ENCODE measurements at regions not wholly inside any gene's neighbourhood (a gene's known extent, or its start where the extent isn't known, plus 50 kb on each side); places are given as distances from the start of the nearest gene placed in this dataset.

DNA sequence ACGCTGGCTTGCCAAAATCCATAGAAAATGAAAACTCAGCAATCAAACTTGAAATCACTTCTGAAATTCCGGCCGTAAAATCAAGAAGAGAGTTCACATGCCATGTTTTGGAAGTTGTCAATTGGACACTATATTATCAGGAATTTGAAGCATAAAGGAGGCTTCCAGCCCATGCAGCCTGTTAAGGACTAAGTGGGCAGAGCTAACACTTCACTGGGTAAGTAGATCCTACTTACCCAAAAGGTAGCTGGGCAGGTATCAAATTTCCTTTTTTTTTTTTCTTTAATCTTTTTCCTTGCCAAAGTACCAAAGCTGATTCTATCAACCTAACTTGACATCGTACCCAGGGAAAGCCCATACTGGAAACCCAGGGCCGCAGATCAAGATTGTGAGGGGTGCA lies 71.5 kb upstream of the ARHGAP5 start:
- no peaks in the 10 kb centered on the region for H3K9me3 Mint-ChIP-seq
- peaks cover under 1% of the 10 kb centered on the region for H3K27me3 Mint-ChIP-seq (ENCODE audit: insufficient read depth)
- no peaks in the 10 kb centered on the region for H3K4me1 Mint-ChIP-seq (ENCODE audit: low read depth)
- intact Hi-C loops (cut with micrococcal nuclease) = no loop called here
- DNase-seq (ENCODE audit: low spot score) = no peak
- H3K4me3 Mint-ChIP-seq = no peak overlapping the region
- H3K27ac Mint-ChIP-seq = no peak overlapping the region
- H3K36me3 Mint-ChIP-seq (ENCODE audit: low read depth) = no peaks in the 10 kb centered on the region

DNA sequence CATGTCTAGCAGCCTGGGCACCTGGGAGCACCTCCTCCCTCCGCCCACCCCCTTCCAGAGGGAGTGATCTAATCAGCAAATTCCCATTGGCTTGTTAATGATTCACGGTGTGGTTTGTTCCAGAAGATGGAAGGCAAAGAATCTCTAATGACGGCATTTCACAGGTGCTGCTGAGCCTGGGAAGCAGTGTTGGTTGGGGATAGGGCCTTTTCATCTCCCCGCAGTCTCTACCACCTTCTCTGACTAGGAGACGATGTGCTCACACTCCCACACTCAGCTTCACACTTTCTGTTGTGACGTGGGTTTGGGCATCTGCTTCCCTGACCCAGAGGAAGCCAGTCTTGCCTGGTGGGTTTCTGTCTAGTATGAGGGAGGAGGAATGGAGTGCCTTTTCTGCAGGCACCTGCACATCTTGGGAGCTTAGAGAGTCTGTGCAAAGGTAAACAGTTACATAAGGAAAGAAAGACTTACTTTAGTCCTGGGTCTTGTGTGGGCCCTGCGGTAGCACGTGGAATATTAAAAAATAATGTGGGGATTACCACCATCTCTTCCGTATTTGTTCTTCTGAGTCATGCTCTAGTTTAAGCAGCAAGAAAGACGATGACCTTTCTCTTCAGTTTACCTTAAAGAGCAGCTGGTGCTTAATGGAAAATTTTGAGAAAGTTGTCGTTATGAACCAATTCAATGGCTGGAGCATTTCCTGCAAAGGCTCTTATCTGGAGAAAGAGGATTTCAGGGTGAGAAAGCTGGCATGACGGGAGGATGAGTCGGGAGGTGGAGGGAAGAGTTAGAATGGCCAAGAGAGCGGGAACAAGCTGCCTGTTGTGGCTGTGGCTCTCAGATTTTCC lies 70.6 kb upstream of the ARHGAP5 start:
- no peak for DNase-seq (ENCODE audit: low spot score)
- Mint-ChIP-seq H3K27ac (no peak overlapping the region), H3K27me3 (ENCODE audit: insufficient read depth) (no peaks in the 10 kb centered on the region), H3K4me1 (ENCODE audit: low read depth) (no peaks in the 10 kb centered on the region), H3K4me3 (no peak overlapping the region), H3K9me3 (no peaks in the 10 kb centered on the region), H3K36me3 (ENCODE audit: low read depth) (no peaks in the 10 kb centered on the region)
- intact Hi-C loops (cut with micrococcal nuclease) = no loop called here

DNA sequence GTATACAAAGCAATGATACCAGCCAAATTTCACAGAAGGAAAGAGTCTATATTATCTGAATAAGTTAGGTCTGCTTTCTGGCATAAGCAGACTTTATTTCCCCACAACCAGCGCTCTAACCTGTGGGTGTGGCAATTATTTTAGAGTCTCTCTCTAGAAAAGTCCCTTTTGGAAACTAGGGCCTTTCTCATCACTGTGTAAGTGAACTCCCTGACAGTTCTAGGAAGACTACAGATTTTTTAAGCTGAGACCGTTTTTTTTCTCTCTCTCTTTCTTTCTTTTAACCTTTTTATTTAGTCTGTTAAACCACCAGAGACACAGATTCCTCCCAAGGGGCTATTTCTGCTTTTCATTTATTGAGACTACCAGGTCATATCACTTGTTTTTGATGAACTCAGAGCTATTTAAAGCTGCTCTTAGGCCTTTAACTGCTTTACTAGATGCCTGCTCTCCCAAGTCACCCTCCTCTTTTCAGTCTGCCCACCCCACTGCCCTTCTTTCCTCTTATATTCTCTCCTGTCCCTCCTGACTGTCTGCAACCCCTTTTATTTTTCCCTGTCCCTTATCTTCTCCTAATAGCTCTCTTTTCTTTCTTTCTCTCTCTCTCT lies 69.2 kb upstream of the ARHGAP5 start:
- H3K9me3 Mint-ChIP-seq = no peaks in the 10 kb centered on the region
- no peaks in the 10 kb centered on the region for H3K36me3 Mint-ChIP-seq (ENCODE audit: low read depth)
- no peak overlapping the region for H3K4me3 Mint-ChIP-seq
- intact Hi-C loops (cut with micrococcal nuclease) = no loop called here
- no peaks in the 10 kb centered on the region for H3K27me3 Mint-ChIP-seq (ENCODE audit: insufficient read depth)
- no peaks in the 10 kb centered on the region for H3K4me1 Mint-ChIP-seq (ENCODE audit: low read depth)
- DNase-seq (ENCODE audit: low spot score) = no peak
- H3K27ac Mint-ChIP-seq = no peak overlapping the region

DNA sequence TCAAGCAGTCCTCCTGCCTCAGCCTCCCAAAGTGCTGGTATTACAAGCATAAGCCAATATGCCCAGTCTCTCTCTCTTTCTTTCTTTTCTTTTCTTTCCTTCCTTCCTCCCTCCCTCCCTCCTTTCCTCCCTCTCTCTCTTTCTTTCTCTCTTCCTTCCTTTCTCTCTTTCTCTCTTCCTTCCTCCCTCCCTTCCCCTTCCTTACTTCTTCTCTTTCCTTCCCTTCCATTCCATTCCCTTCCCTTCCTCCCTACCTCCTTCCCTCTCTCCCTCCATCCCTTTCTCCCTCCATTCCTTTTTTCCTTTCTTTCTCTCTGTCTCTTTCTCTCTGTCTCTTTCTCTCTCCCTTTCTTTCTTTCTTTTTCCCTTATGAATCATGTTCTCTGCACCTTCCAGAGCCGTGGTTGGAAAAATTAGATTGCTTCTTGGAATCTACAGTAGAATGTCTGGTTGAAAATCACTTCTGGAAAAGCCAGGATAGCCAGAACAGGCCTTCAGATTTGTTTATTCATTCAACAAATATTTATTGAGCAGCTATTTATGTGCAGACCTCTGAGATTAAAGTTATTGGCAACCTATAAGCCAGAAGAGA lies 68.4 kb upstream of the ARHGAP5 start:
- intact Hi-C loops (cut with micrococcal nuclease) = no loop called here
- DNase-seq (ENCODE audit: low spot score) = no peak
- Mint-ChIP-seq H3K4me1 (ENCODE audit: low read depth) (no peaks in the 10 kb centered on the region), H3K27me3 (ENCODE audit: insufficient read depth) (no peaks in the 10 kb centered on the region), H3K36me3 (ENCODE audit: low read depth) (no peaks in the 10 kb centered on the region), H3K4me3 (no peak overlapping the region), H3K27ac (no peak overlapping the region), H3K9me3 (no peaks in the 10 kb centered on the region)

DNA sequence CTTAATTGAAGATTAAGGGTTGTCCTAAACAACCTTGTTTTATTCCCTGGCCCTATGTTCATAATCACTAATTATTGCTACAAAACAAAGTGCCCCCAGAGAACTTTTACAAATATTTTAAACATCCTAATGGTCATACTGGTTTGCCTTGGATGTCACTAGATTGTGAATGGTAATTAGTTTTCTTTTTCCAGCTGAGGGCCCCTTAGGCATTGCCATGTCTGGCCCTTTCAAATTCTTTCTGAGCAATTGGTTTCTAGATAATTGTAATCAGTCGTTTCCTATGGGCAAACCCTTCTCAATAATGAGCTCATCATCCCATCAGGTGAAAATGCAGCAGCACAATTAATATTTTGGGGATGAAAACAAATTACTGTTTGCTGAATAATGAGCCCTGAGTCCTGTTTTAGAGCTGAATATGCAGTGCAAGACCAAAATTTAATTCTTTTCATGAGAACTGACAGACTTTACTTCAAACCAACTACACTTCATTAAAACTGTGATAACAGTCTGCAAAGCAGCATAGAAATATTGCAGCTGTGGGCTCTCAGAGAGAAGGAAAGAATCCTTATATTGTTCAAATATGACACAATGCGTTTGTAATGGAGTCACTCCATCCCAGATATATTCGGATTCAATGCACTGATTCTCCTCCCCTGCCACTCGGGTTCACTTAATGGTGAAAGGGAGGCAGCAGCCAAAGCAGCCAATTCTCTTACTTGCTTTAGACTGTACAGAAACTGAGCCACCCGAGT lies 67.7 kb upstream of the ARHGAP5 start:
- DNase-seq (ENCODE audit: low spot score) = no peak

DNA sequence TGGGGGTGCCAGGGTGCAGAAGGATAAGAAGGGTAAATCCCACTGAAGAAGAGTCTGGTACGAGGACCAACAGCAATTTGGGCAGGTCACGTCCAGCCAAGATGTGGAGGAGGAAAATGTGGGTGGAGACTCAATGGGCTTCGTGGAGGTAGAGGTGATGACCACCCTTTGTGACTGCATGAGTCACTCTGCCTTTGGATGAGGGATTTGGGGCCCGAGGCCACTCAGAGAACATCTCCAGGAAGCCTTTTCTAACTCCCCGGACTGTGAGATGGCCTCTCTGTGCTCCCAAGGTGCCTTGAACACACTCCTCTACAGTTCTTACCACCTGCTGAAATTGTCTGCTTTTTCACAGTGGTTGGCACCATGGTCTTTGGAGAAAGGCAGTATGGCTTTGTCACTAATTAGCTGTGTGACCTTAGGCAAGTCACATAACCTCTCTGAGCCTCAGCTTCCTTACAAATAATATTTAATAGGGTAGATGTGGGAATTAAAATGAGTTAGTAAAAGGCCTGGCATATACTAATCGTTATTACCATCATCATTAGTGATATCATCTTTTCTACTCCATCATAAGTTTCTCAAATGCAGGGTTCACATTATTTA lies 67.0 kb upstream of the ARHGAP5 start:
- H3K36me3 Mint-ChIP-seq (ENCODE audit: low read depth) = no peaks in the 10 kb centered on the region
- no peak for DNase-seq (ENCODE audit: low spot score)
- no peaks in the 10 kb centered on the region for H3K9me3 Mint-ChIP-seq
- H3K27me3 Mint-ChIP-seq (ENCODE audit: insufficient read depth) = no peaks in the 10 kb centered on the region
- intact Hi-C loops (cut with micrococcal nuclease) = no loop called here
- H3K4me1 Mint-ChIP-seq (ENCODE audit: low read depth) = no peaks in the 10 kb centered on the region
- no peak overlapping the region for H3K27ac Mint-ChIP-seq
- H3K4me3 Mint-ChIP-seq = no peak overlapping the region

More for the DNA sequence above, 67.7 kb upstream of the ARHGAP5 start:
- intact Hi-C loops (cut with micrococcal nuclease) = no loop called here
- H3K27ac Mint-ChIP-seq = no peak overlapping the region
- no peak overlapping the region for H3K4me3 Mint-ChIP-seq
- H3K36me3 Mint-ChIP-seq (ENCODE audit: low read depth) = no peaks in the 10 kb centered on the region
- no peaks in the 10 kb centered on the region for H3K4me1 Mint-ChIP-seq (ENCODE audit: low read depth)
- no peaks in the 10 kb centered on the region for H3K27me3 Mint-ChIP-seq (ENCODE audit: insufficient read depth)
- no peaks in the 10 kb centered on the region for H3K9me3 Mint-ChIP-seq

DNA sequence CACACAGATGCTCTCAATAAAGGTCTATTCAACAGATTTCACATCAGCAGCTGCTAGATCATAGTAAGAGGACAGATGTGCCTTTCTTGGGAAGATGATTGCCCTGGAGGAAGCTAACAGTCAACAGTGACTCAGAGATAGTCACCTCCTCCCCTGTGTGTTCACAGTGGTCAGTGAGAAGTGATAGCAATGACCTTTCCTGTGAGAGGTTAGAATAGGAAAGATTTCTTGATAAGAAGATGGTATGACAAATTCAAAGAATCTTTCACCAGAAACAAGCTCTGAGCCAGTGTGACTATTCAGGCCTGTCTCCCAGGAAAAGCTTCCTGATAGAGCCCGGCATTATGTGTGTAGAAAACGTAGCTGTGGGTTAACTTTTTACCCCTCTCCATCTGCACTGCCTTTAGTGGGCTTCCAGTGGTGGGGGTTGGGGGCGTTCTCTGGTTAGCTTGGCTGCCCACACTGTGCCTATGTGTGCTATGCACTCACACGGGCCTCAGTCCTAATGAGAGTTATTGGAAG lies 66.4 kb upstream of the ARHGAP5 start:
- H3K4me1 Mint-ChIP-seq (ENCODE audit: low read depth) = no peaks in the 10 kb centered on the region
- H3K4me3 Mint-ChIP-seq = no peak overlapping the region
- no peaks in the 10 kb centered on the region for H3K36me3 Mint-ChIP-seq (ENCODE audit: low read depth)
- intact Hi-C loops (cut with micrococcal nuclease) = no loop called here
- H3K27me3 Mint-ChIP-seq (ENCODE audit: insufficient read depth) = no peaks in the 10 kb centered on the region
- no peaks in the 10 kb centered on the region for H3K9me3 Mint-ChIP-seq
- DNase-seq (ENCODE audit: low spot score) = no peak
- no peak overlapping the region for H3K27ac Mint-ChIP-seq

DNA sequence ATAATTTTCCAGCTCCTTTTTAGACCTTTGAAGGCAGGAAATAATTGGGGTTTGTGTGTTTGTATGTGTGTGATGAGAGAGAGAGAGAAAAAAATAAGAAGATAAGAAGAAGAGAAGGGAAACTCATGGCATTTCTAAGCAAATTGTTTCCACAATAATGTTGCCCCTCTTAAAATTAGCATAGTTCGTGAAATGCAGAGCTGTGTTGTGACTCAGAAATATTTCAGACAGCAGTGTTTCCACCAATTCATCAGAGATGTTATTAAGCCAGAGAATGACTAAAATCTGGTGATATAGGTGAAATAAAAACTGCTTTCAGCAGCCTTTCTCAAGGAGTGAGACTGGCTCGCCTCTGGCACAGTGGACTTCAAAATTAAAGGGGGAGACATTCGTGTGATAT lies 65.9 kb upstream of the ARHGAP5 start:
- Mint-ChIP-seq H3K4me1 (ENCODE audit: low read depth) (no peaks in the 10 kb centered on the region), H3K4me3 (no peak overlapping the region), H3K27me3 (ENCODE audit: insufficient read depth) (no peaks in the 10 kb centered on the region), H3K36me3 (ENCODE audit: low read depth) (no peaks in the 10 kb centered on the region), H3K9me3 (no peaks in the 10 kb centered on the region), H3K27ac (no peak overlapping the region)
- intact Hi-C loops (cut with micrococcal nuclease) = no loop called here
- no peak for DNase-seq (ENCODE audit: low spot score)

DNA sequence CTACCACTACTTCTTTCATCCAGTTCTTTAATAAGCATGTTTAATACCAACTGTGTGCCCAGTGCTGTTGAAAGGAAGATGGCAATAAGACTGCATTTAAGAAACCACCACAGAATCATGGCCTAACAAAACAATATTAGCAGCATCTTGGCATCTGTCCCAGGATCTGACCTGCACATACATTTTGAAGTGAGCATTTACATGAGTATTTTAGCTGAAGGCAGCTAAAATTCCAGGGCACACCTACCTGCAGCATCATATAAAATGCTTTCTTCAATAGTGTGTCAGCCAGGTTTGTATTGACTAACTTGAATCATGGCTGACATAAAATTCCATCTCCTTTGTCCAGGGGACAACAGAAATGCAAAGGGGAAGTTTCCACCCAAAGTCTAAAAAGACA lies 65.0 kb upstream of the ARHGAP5 start:
- Mint-ChIP-seq H3K27ac (no peak overlapping the region), H3K27me3 (ENCODE audit: insufficient read depth) (no peaks in the 10 kb centered on the region), H3K9me3 (no peaks in the 10 kb centered on the region), H3K36me3 (ENCODE audit: low read depth) (no peaks in the 10 kb centered on the region), H3K4me3 (no peak overlapping the region), H3K4me1 (ENCODE audit: low read depth) (no peaks in the 10 kb centered on the region)
- intact Hi-C loops (cut with micrococcal nuclease) = no loop called here
- no peak for DNase-seq (ENCODE audit: low spot score)

DNA sequence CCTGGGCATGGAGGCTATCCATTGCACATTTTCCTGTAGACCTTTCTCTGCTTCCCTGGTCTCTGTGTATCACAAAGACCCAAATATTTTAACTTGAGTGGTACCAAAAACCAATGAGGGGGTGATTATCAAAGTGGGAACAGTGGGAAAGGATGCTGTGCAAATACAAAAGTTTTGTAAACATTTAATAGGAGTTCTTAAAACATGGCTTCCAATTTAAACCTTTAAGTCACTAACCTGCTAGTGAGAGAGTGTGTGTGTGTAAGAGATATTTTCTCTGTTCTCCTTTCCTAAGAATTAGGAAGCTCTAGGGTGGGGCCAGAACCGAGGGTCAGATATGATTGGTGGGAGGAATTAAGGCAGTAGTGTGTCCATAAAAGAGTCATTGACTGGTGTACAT lies 64.5 kb upstream of the ARHGAP5 start:
- Mint-ChIP-seq H3K27me3 (ENCODE audit: insufficient read depth) (no peaks in the 10 kb centered on the region), H3K36me3 (ENCODE audit: low read depth) (no peaks in the 10 kb centered on the region), H3K4me3 (no peak overlapping the region), H3K4me1 (ENCODE audit: low read depth) (no peaks in the 10 kb centered on the region), H3K9me3 (no peaks in the 10 kb centered on the region), H3K27ac (no peak overlapping the region)
- intact Hi-C loops (cut with micrococcal nuclease) = no loop called here
- DNase-seq (ENCODE audit: low spot score) = no peak

DNA sequence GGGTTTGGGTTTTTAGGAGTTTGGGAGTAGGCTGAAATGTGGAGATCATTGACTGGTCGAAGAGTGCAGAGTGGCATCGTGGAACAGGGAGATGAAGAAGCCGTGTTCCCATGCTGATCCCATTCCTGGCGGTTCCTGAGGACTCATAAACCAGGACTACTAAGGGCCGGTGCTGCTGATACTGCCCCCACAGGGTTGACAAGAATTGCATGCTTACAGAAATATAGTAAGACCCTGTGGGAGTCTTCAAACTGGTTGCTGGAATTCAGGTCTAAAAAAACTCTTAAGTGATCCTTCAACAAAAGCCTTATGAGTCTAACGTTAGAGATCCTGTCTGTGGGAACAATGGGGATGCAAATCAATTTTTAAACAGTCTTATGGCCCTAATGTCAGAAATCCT lies 64.0 kb upstream of the ARHGAP5 start:
- intact Hi-C loops (cut with micrococcal nuclease) = no loop called here
- no peaks in the 10 kb centered on the region for H3K9me3 Mint-ChIP-seq
- no peak overlapping the region for H3K4me3 Mint-ChIP-seq
- no peak overlapping the region for H3K27ac Mint-ChIP-seq
- no peaks in the 10 kb centered on the region for H3K27me3 Mint-ChIP-seq (ENCODE audit: insufficient read depth)
- H3K4me1 Mint-ChIP-seq (ENCODE audit: low read depth) = no peaks in the 10 kb centered on the region
- DNase-seq (ENCODE audit: low spot score) = no peak
- no peaks in the 10 kb centered on the region for H3K36me3 Mint-ChIP-seq (ENCODE audit: low read depth)

DNA sequence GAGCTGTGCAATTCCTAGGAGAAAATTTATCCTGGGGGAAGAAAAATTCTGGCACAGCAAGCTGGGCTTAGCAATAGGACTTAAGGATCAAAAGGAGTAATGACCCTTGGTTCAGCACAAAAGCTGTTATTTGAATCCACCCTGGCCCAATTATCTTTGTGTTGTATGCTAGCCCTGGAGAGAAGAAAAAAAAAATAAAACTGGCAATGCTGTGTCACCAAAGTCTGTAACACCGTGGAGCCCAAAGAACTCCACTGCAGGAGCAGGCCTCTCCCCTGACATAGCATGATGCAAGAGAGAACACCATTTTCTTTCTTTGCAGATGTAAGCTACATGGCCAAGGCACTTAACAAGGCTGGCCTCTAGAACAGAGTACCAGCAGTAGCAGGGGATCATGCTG lies 63.0 kb upstream of the ARHGAP5 start:
- no peaks in the 10 kb centered on the region for H3K27me3 Mint-ChIP-seq (ENCODE audit: insufficient read depth)
- no peak overlapping the region for H3K4me3 Mint-ChIP-seq
- H3K36me3 Mint-ChIP-seq (ENCODE audit: low read depth) = no peaks in the 10 kb centered on the region
- H3K4me1 Mint-ChIP-seq (ENCODE audit: low read depth) = no peaks in the 10 kb centered on the region
- no peaks in the 10 kb centered on the region for H3K9me3 Mint-ChIP-seq
- intact Hi-C loops (cut with micrococcal nuclease) = no loop called here
- no peak overlapping the region for H3K27ac Mint-ChIP-seq
- no peak for DNase-seq (ENCODE audit: low spot score)
